ENCODE measurements at regions not wholly inside any gene's neighbourhood (a gene's known extent, or its start where the extent isn't known, plus 50 kb on each side); places are given as distances from the start of the nearest gene placed in this dataset.
"Not testable (repeated sequence)": the region's sequence is repeated elsewhere in the genome, so short reads cannot be mapped to it uniquely, and the experiment has no call there.

- not testable (repeated sequence) for H3K79me2 ChIP-seq (replicated peaks; ENCODE audit: insufficient read depth, low read length); H3K9me3 ChIP-seq (ENCODE audit: low read length); H3K9ac ChIP-seq (ENCODE audit: low read length); H3K4me2 ChIP-seq (ENCODE audit: low read length); H3F3A ChIP-seq (ENCODE audit: insufficient read depth, low read length, poor library complexity, severe bottlenecking); H4K20me1 ChIP-seq (ENCODE audit: insufficient read depth); H3K9me2 ChIP-seq (ENCODE audit: insufficient read depth, low read length); H3K27me3 ChIP-seq (ENCODE audit: insufficient read depth, low read depth, low read length); H3K27ac ChIP-seq (ENCODE audit: low read length); H2AFZ ChIP-seq (ENCODE audit: low read depth, low read length); H3K4me3 ChIP-seq (ENCODE audit: low read length); H3K36me3 ChIP-seq (ENCODE audit: insufficient read depth, low read length)
Observed at GRCh38 chrX:87033115-87033514, 484.5 kb upstream of the KLHL4 start.

GRCh38 chrX:87045352-87045751 lies 472.2 kb upstream of the KLHL4 start:
- H2AFZ ChIP-seq (ENCODE audit: low read depth, low read length): no peak overlapping the region
- no peaks in the 10 kb centered on the region for H3K9me2 ChIP-seq (ENCODE audit: insufficient read depth, low read length)
- H3K27ac ChIP-seq (ENCODE audit: low read length): no peak overlapping the region
- no peaks in the 10 kb centered on the region for H3K36me3 ChIP-seq (ENCODE audit: insufficient read depth, low read length)
- H3K4me2 ChIP-seq (ENCODE audit: low read length): no peak overlapping the region
- TF ChIP-seq CTCF (IDR thresholded peaks at IDR 0.05; ENCODE audit: poor library complexity, severe bottlenecking) (no peak), EP300 (conservative IDR thresholded peaks at IDR 0.05; ENCODE audit: poor library complexity, severe bottlenecking) (no peak), SMC3 (conservative IDR thresholded peaks at IDR 0.05; ENCODE audit: poor library complexity) (no peak), POLR2AphosphoS5 (IDR thresholded peaks at IDR 0.05) (no peak), MXI1 (conservative IDR thresholded peaks at IDR 0.05; ENCODE audit: poor library complexity, severe bottlenecking) (no peak), RAD21 (conservative IDR thresholded peaks at IDR 0.05) (no peak), EZH2 (IDR thresholded peaks at IDR 0.05; ENCODE audit: borderline replicate concordance, insufficient read depth, low read length, poor library complexity, severe bottlenecking) (no peak), TAF1 (IDR thresholded peaks at IDR 0.05; ENCODE audit: low read depth) (no peak)
- no peaks in the 10 kb centered on the region for H3K9me3 ChIP-seq (ENCODE audit: low read length)
- no peak overlapping the region for H3K9ac ChIP-seq (ENCODE audit: low read length)
- no peaks in the 10 kb centered on the region for H3K79me2 ChIP-seq (replicated peaks; ENCODE audit: insufficient read depth, low read length)
- H3F3A ChIP-seq (ENCODE audit: insufficient read depth, low read length, poor library complexity, severe bottlenecking): no peaks in the 10 kb centered on the region
- H3K4me3 ChIP-seq (ENCODE audit: low read length): no peak overlapping the region
- no peaks in the 10 kb centered on the region for H3K27me3 ChIP-seq (ENCODE audit: insufficient read depth, low read depth, low read length)
- no peaks in the 10 kb centered on the region for H4K20me1 ChIP-seq (ENCODE audit: insufficient read depth)

DNA sequence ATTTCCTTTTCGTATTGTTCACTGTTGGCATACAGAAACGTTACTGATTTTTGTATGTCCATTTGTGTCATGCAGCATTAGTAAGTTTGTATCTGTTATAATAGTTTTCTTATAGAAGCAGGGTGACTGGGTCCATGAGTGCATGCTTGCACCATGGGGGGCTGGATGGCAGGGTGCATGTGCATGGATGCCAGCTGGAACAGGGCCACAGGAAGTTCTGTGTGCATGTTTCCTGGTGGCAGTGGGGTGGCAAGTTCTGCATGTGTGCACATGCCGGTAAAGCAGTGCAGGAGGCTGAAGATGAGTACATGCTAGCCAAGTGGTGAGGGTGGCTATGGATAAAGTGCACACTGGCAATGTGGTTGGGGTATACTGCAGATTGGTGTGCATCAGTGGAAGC lies 468.0 kb upstream of the KLHL4 start:
- Histone ChIP-seq H3K9me2 (ENCODE audit: insufficient read depth, low read length) (no peaks in the 10 kb centered on the region), H3K27me3 (ENCODE audit: insufficient read depth, low read depth, low read length) (no peaks in the 10 kb centered on the region), H3K9me3 (ENCODE audit: low read length) (no peaks in the 10 kb centered on the region)

More for the DNA sequence above, 468.0 kb upstream of the KLHL4 start:
- Histone ChIP-seq H3K79me2 (replicated peaks; ENCODE audit: insufficient read depth, low read length) (no peaks in the 10 kb centered on the region), H3K36me3 (ENCODE audit: insufficient read depth, low read length) (no peaks in the 10 kb centered on the region), H3K9ac (ENCODE audit: low read length) (no peak overlapping the region), H4K20me1 (ENCODE audit: insufficient read depth) (no peaks in the 10 kb centered on the region), H3K4me2 (ENCODE audit: low read length) (no peak overlapping the region), H3K27ac (ENCODE audit: low read length) (no peak overlapping the region), H3F3A (ENCODE audit: insufficient read depth, low read length, poor library complexity, severe bottlenecking) (no peaks in the 10 kb centered on the region), H2AFZ (ENCODE audit: low read depth, low read length) (no peak overlapping the region), H3K4me3 (ENCODE audit: low read length) (no peak overlapping the region)
- no peak for TF ChIP-seq REST (IDR thresholded peaks at IDR 0.05; ENCODE audit: borderline replicate concordance)
- TF ChIP-seq SMC3 (conservative IDR thresholded peaks at IDR 0.05; ENCODE audit: poor library complexity): no peak
- TF ChIP-seq EP300 (conservative IDR thresholded peaks at IDR 0.05; ENCODE audit: poor library complexity, severe bottlenecking): no peak
- TF ChIP-seq EZH2 (IDR thresholded peaks at IDR 0.05; ENCODE audit: borderline replicate concordance, insufficient read depth, low read length, poor library complexity, severe bottlenecking): no peak
- no peak for TF ChIP-seq RAD21 (conservative IDR thresholded peaks at IDR 0.05)
- no peak for TF ChIP-seq MXI1 (conservative IDR thresholded peaks at IDR 0.05; ENCODE audit: poor library complexity, severe bottlenecking)
- TF ChIP-seq POLR2AphosphoS5 (IDR thresholded peaks at IDR 0.05): no peak

Data from neural cell (in vitro differentiated cells).